Endothelial cell of umbilical vein (primary cell): ENCODE measurements at regions not wholly inside any gene's neighbourhood (a gene's known extent, or its start where the extent isn't known, plus 50 kb on each side); places are given as distances from the start of the nearest gene placed in this dataset.

ENCODE experiments used
- CTCF ChIP-seq, 2 donors: IDR thresholded peaks; 1 replicate in 1 of 2; 2 replicates in 1 of 2; pipeline ENCODE4 v1.5.1; 2011; ENCODE audit warnings: low read length in 2 of 2, mild to moderate bottlenecking in 2 of 2, moderate library complexity in 2 of 2, control low read depth in 1 of 2, inconsistent platforms in 1 of 2, low read depth in 1 of 2; ENCODE audit not compliant: insufficient read depth in 1 of 2; ENCODE audit errors: extremely low read depth in 1 of 2
- EZH2 ChIP-seq: IDR thresholded peaks from 2 replicates; pipeline ENCODE4 v1.6.1; 2012; ENCODE audit warnings: borderline replicate concordance, low read depth, mild to moderate bottlenecking, moderate library complexity, low read length, inconsistent platforms; ENCODE audit not compliant: severe bottlenecking
- POLR2A ChIP-seq: IDR thresholded peaks from 2 replicates; pipeline ENCODE4 v1.6.1; 2012; ENCODE audit warnings: low read depth, mild to moderate bottlenecking, control low read depth, low read length

- TF ChIP-seq CTCF (IDR thresholded peaks at IDR 0.05; ENCODE audit: extremely low read depth in 1 of 2, insufficient read depth in 1 of 2, low read depth in 1 of 2, low read length in 2 of 2) (no peak), POLR2A (no peak), EZH2 (no peak)
Observed at GRCh38 chr13:48920730-48921129, 55.0 kb upstream of the FNDC3A start.
